Epithelial cell of esophagus (primary cell): ENCODE measurements at regions not wholly inside any gene's neighbourhood (a gene's known extent, or its start where the extent isn't known, plus 50 kb on each side); places are given as distances from the start of the nearest gene placed in this dataset.

Source experiments
- DNase-seq: peaks from one replicate; pipeline ENCODE4 v3.0.0; 2010; ENCODE audit warnings: low read depth
- H3K4me3 ChIP-seq: 2 replicates; pipeline ENCODE4 v1.5.1; 2011; ENCODE audit warnings: mild to moderate bottlenecking, low read length, control low read depth
- TF ChIP-seq, protein P1 (sequence below): IDR thresholded peaks from 2 replicates; pipeline ENCODE4 v1.5.1; 2011; ENCODE audit warnings: low read depth, mild to moderate bottlenecking, low read length, control low read depth, inconsistent platforms; ENCODE audit not compliant: insufficient read depth; ENCODE audit errors: missing control alignments

DNA sequence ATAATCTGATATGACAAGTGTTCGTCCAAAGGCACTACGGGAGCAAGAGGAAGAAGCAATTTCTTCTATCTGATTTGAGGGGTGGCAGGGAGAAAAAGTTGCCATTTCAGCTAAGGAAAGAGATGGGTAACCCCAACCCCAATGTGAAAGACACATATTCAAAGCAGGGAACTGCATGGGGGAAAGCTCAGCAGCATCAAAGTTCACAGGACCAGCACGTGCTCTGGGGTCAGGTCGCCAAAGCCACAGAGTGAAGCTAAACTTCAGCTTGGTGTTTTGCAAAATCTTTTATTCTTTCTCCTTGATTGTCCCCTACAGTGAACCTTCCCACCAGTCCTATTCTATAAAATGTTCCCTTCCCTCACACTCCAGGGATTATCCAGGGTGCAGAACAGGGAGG, 112.8 kb upstream of the PPP2R2D start:
- TF ChIP-seq, protein P1, sequence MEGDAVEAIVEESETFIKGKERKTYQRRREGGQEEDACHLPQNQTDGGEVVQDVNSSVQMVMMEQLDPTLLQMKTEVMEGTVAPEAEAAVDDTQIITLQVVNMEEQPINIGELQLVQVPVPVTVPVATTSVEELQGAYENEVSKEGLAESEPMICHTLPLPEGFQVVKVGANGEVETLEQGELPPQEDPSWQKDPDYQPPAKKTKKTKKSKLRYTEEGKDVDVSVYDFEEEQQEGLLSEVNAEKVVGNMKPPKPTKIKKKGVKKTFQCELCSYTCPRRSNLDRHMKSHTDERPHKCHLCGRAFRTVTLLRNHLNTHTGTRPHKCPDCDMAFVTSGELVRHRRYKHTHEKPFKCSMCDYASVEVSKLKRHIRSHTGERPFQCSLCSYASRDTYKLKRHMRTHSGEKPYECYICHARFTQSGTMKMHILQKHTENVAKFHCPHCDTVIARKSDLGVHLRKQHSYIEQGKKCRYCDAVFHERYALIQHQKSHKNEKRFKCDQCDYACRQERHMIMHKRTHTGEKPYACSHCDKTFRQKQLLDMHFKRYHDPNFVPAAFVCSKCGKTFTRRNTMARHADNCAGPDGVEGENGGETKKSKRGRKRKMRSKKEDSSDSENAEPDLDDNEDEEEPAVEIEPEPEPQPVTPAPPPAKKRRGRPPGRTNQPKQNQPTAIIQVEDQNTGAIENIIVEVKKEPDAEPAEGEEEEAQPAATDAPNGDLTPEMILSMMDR: no peak
- DNase-seq: no peak
- no peak overlapping the region for H3K4me3 ChIP-seq

DNA sequence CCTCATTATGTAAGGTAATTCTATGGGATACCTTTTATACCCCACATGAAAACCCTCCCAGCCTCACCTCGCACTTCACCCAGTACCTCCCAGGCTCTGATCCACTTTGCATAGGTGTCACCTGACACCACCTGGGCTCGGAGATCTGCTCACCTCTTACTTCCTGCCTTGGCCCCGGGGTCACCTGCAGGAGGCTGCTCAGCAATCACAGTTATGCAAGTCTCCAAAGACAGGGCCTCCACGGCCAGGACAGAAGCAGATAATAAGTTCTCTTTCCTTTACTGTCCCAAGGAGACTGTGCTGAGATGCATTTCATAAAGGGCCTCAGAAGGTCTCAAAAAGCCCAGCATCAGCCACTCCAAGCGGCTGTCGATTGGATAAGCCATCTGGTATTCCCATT, 112.4 kb upstream of the PPP2R2D start:
- no peak for DNase-seq
- no peak overlapping the region for H3K4me3 ChIP-seq
- TF ChIP-seq, protein P1: no peak

- no peak for DNase-seq
- TF ChIP-seq, protein P1: no peak
- H3K4me3 ChIP-seq: no peak overlapping the region
Measured at GRCh38 chr10:131789516-131789915, 111.3 kb upstream of the PPP2R2D start.

- TF ChIP-seq, protein P1: no peak
- no peak overlapping the region for H3K4me3 ChIP-seq
- DNase-seq: no peak
Measured at GRCh38 chr10:131790021-131790420, 110.8 kb upstream of the PPP2R2D start.

GRCh38 chr10:131792011-131792651, 108.7 kb upstream of the PPP2R2D start:
- TF ChIP-seq, protein P1: no peak
- no peak overlapping the region for H3K4me3 ChIP-seq
- no peak for DNase-seq

- TF ChIP-seq, protein P1: no peak
- H3K4me3 ChIP-seq: no peak overlapping the region
- DNase-seq: no peak
Measured at GRCh38 chr10:131792809-131793208, 108.0 kb upstream of the PPP2R2D start.

- TF ChIP-seq, protein P1: no peak
- H3K4me3 ChIP-seq: no peak overlapping the region
- no peak for DNase-seq
Measured at GRCh38 chr10:131795761-131796160, 105.0 kb upstream of the PPP2R2D start.
